HuH-7.5 (cell line): ENCODE measurements at regions not wholly inside any gene's neighbourhood (a gene's known extent, or its start where the extent isn't known, plus 50 kb on each side); places are given as distances from the start of the nearest gene placed in this dataset.
"Not testable (repeated sequence)": the region's sequence is repeated elsewhere in the genome, so short reads cannot be mapped to it uniquely, and the experiment has no call there.

Experiments
- DNase-seq: peaks from one replicate; pipeline ENCODE4 v3.0.0; 2011; ENCODE audit warnings: low spot score

DNA sequence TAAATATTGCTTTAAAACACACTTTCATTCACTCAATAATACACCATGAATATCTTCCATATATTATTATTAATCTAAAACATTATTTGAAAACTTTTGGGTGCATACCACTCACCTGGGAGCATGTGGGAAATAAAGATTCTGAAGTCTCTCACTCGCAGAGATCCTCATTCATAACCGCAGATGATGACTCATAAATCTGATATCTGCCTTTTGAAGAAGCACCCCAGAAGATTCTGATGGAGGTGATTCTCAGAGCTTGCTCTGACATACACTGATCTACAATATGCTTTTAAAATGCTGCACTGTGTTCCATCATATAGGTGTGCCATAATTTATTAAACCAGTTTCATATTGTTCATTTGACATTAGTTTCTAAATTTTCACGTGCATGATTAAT is 135.0 kb upstream of the SGK1 start:
- no peak for DNase-seq

- DNase-seq = no peak
These were observed 133.6 kb upstream of the SGK1 start for GRCh38 chr6:134451529-134451928.

DNA sequence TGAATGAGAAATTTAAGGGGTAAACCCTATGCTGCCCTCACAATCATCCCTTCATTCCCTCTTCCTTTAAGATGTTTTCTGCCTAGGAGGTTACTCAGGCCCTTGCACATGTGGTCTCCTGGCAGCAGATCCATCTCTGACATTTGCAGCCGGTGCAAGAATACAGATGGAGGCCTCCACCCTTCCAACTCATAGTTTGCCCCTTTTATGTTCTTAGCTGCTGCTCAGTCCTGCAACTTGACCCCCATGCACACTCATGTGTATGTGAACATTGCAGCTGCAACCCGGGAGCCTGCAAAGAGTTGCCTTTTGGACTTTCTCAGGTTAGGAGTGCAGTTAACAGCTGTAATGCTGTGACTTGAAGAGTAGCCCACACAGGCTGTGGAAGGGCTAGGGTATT is 131.9 kb upstream of the SGK1 start:
- no peak for DNase-seq

DNA sequence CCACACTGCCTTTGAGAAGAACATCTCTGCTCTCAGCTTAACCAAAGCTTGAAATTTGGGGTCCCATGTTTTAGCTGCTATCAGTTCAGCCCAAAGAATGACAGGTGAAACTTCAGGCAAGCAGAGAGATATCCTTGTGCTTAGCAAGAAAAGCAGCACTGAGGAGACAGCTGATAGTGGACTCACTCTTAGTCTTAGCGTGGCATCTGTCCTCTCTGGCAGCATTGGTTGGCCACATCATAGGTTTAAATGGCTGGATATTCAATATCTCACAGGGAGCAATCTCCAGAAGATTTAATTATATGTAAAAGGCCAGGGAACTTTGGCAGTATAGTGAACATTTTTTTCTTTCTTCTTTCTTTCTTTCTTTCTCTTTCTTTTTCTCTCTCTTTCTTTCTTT is 131.1 kb upstream of the SGK1 start:
- no peak for DNase-seq

DNA sequence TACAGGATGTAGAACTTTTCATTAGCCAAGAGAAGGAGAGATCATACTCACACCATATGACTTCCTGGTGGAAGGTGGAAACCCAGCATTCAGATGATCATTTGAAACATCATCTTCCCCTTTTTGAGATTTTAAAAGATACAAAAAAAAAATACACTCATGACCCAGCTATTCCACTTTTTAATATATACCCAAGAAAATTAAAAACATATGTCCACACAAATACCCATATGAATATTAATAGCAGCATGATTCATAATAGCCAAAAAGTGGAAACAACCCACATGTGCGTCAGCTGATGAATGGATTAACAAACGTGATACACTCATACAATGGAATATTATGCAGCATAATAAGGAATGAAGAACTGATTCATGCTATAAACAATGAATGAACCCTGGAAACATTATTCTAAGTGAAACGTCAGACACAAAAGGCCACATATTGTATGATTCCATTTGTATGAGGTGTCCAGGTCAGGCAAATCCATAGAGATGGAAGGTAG is 130.0 kb upstream of the SGK1 start:
- no peak for DNase-seq

GRCh38 chr6:134447423-134447822 is 129.5 kb upstream of the SGK1 start:
- DNase-seq = no peak

GRCh38 chr6:134446896-134447295 is 129.0 kb upstream of the SGK1 start:
- DNase-seq = no peak

GRCh38 chr6:134446218-134446848 is 128.4 kb upstream of the SGK1 start:
- DNase-seq = no peak

- DNase-seq = no peak
These were observed 125.1 kb upstream of the SGK1 start for GRCh38 chr6:134443009-134443408.

- DNase-seq = no peak
These were observed 124.2 kb upstream of the SGK1 start for GRCh38 chr6:134442073-134442472.

- DNase-seq = no peak
These were observed 120.9 kb upstream of the SGK1 start for GRCh38 chr6:134438837-134439236.

- no peak for DNase-seq
These were observed 119.5 kb upstream of the SGK1 start for GRCh38 chr6:134437376-134437775.

DNA sequence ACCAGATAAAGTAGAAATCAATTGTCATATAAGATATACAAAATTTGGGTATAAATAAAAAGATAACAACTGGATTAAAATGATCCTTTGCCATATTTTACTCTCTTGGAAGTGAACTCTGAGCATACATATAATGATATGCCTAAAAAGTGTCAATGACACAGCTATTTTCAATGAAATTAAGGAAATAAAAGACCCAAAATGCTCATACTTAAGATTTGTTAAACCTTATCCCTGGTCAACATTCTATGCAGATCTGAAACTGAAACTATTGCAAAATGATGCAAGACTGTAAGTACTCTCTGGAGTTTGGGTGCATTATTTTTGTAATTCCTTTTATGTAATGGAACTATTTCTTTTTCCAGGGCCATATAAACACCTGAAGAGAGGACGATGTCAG is 119.0 kb upstream of the SGK1 start:
- no peak for DNase-seq

DNA sequence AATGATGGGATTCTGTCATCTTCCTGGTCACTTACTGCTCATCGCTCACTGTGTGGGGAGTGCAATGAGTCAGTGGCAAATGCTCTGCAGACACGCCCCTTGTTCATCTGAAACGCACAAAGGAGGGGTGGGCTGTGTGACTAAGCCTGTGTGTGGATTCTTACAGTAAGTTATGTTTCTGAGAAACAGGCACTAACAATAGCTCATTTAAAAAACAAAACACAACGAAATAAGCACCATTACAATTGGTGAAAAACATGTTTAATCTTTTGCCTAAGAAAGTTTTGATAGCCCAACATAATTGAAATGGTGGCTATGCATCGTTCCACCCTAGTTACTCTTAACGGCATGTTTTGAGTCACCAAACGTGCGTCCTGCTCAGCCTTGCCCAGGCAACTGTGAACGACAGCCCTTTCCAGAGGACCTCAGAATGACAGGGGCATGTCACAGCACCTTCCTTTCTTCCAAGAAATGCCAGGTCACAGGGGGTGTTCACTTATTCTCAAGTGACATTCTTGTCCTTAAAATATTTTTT is 118.4 kb upstream of the SGK1 start:
- DNase-seq = no peak

DNA sequence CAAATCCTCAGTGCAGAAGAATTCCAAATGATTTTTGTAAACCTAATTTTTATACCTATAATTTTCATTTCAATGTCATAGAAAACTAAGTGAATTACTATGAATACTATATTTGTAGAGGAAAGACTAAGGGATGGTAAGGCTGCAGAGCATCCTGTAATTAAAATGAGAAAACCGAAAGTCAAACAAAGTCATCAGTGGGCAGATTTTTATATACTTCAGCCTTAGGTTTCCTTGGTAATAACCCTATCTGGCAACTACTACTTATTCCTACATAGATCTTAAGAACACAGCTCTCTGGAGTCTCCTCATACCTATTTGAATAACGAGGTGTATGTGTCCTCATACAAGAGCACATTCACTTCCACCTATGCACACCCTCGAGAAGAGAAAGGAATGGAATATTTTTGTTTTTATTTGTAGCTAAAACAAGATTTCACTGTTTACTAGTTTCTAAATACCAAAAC is 117.9 kb upstream of the SGK1 start:
- DNase-seq = no peak

GRCh38 chr6:134434019-134434942 is 116.4 kb upstream of the SGK1 start:
- DNase-seq = no peak

DNA sequence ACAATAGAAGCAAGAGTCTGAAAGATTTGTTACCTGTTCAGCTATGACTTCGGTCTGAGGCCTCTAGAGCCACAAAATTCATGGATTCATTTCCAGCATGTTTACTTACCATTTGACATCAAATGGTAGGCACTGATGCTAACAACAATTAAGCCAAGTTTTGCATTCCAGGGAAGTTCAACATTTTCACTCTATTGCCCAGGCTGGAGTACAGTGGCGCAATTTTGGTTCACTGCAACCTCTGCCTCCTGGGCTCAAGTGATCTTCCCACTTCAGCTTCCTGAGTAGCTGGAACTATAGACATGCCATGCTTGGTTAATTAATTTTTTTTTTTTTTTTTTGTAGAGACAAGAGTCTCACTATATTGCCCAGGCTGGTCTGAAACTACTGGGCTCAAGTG is 114.1 kb upstream of the SGK1 start:
- no peak for DNase-seq

GRCh38 chr6:134431421-134431859 is 113.5 kb upstream of the SGK1 start:
- DNase-seq = no peak

DNA sequence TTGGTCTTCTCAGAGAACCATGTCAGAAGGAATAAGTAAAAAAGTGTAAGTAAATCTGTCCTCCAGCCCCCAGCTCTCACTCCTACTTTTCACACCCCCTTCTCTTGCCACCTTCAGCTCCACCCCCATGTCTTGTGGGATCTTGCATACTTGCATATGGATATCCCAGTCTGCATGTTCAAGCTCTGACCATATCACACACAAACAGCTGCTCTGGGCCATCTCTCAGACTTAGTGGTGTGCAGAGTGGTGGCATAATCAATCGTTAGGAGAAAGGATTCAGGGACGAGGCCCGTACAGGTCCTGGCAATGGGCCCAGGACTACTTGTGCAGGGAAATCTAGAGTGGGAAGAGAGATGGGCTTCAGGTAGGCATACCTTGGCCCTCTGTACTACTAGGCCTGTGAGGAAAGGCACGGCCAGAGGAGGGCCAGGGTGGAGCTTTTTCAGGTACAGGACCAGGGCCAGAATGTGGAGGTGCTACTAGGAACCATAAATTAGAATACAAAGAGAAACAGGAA is 112.0 kb upstream of the SGK1 start:
- DNase-seq = no peak

GRCh38 chr6:134427721-134428120 is 109.8 kb upstream of the SGK1 start:
- no peak for DNase-seq

DNA sequence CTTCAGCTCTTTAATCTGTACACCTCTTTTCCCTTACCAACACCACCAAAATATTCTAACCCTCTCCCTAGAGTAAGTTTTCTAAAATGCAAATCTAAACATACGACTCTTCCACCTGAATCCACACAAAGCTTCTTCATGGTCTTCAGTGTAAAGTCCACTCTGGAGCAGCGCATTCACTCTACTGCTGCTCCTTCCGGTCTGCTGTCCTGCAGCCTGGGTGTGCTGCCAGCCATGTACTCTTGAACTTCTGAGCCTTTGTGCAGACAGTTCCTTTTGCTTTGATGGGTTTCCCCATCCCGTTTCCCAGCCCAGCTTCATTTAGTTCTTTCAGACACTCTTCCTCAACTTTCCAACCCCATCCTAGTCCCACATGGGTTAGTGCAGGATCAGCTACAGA is 108.7 kb upstream of the SGK1 start:
- DNase-seq = no peak

DNA sequence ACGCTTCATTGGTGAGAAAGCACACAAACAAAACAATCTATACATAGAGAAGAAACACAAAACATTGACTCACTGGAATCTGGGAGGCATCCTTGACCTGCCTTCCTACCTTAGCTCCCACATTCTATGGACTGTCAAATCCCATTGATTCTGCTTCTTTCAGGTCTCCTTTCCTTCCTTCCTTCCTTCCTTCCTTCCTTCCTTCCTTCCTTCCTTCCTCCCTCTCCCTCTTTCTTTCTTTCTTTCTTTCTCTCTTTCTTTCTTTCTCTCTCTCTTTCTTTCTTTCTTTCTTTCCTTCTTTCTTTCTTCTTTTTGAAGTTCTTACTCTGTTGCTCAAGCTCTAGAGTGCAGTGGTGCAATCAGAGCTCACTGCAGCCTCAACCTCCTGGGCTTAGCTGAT is 108.0 kb upstream of the SGK1 start:
- not testable (repeated sequence) for DNase-seq

DNA sequence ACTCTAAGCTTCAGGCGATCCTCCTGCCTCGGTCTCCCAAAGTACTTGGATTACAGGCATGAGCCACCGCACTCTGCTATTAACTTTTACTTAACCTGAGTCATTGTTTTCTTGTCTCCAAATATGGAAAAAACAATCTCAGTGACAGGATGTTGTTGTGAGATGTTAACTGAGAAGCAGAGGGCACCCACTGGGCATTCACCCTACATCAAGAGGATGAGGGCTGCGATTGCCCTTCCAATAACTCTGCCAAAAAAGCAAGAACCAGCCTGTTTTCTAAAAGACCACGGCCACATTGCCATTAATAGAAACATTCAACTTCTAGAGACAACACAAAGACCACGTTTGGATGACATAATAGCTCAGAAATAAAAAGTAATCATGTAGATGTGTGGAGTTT is 107.6 kb upstream of the SGK1 start:
- DNase-seq = no peak
